SU-DHL-6 (cell line): ENCODE measurements at regions not wholly inside any gene's neighbourhood (a gene's known extent, or its start where the extent isn't known, plus 50 kb on each side); places are given as distances from the start of the nearest gene placed in this dataset.

Experiments
- CTCF ChIP-seq: fragments of 200-600 bp; sonication (generic); IDR thresholded peaks from one replicate; pipeline ENCODE4 v1.5.1; 2017; ENCODE audit warnings: antibody characterized with exemption, mild to moderate bottlenecking, low read length, moderate library complexity; ENCODE audit not compliant: insufficient read depth, poor library complexity, severe bottlenecking
- EZH2phosphoT487 ChIP-seq: fragments of 200-600 bp; sonication (generic), shearing (Covaris generic); conservative IDR thresholded peaks from 2 replicates; pipeline ENCODE4 v1.6.1; 2018; ENCODE audit warnings: mild to moderate bottlenecking, antibody characterized with exemption, low read length, moderate library complexity, mixed read lengths

DNA sequence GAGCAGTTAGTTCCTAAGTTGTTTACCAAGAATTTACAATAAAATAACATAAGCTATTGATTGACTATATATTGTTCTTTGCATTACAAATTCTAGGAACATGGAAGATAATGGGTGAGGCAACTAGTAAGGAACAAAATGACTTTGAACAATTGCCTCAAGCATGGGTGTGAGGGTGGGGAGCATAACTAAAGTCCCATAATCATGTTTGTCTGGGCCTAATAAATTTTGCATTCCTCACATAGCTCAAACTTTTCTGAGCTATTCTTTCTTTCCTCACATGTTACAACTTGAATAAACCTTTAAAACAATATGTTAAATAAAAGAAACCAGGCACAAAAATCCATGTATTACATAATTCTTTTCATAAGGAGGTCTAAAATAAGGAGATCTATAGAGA lies 1066.1 kb downstream of the NR2F1-AS1 start:
- no peak for TF ChIP-seq CTCF
- no peak for TF ChIP-seq EZH2phosphoT487
